GM18909 (cell line): ENCODE measurements at regions not wholly inside any gene's neighbourhood (a gene's known extent, or its start where the extent isn't known, plus 50 kb on each side); places are given as distances from the start of the nearest gene placed in this dataset.
"Not testable (repeated sequence)": the region's sequence is repeated elsewhere in the genome, so short reads cannot be mapped to it uniquely, and the experiment has no call there.

ENCODE experiments used
- ATAC-seq: cut with Tn5 transposase; IDR thresholded peaks from one replicate; pipeline ENCODE4 v1.9.1; 2021; ENCODE audit warnings: mild to moderate bottlenecking; ENCODE audit not compliant: unreplicated experiment, poor library complexity

GRCh38 chr2:37722971-37723370 lies 51.5 kb upstream of the CDC42EP3 start:
- ATAC-seq = not testable (repeated sequence)

GRCh38 chr2:37730037-37730818 lies 58.8 kb upstream of the CDC42EP3 start:
- ATAC-seq = no peak

- not testable (repeated sequence) for ATAC-seq
Measured at GRCh38 chr2:37732412-37732811, 61.0 kb upstream of the CDC42EP3 start.

GRCh38 chr2:37733251-37733650 lies 61.8 kb upstream of the CDC42EP3 start:
- no peak for ATAC-seq

- not testable (repeated sequence) for ATAC-seq
Measured at GRCh38 chr2:37733955-37734354, 62.5 kb upstream of the CDC42EP3 start.

- not testable (repeated sequence) for ATAC-seq
Measured at GRCh38 chr2:37734891-37735523, 63.6 kb upstream of the CDC42EP3 start.

DNA sequence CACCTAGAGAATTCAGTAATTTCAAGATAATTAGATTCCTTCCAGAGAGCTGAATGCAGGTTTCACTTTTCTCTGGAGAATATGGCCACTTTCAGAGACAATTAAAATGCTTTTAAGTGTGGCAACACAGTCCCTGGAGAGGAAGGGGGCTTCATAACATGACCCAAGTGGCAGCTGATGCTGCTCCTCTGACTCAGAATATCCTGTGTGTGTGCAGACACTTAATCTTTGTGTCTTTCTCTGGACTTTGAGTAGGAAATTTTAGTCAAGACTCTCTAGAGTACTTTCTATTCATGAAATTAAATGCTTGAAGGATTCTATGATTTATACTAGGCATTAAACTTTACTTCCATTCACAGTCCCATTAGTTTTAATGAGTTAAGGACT lies 64.1 kb upstream of the CDC42EP3 start:
- ATAC-seq = not testable (repeated sequence)

DNA sequence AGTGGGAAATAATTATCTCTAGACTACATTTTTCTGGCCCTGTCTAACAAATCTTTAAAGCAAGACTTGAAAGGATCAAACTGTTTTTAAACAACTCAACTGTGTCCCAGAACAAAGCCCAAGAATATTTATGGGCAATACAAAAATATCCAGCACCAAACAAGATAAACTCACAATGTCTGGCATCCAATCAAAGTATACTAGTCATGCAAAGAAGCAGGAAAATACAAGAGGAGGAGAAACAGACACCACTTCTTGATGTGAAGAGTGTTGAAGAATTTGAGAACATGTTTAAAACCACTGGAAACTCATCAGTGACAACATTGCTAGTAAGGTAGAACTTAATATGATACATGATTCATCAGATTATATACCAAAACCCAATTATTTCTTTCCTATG lies 66.1 kb upstream of the CDC42EP3 start:
- ATAC-seq = no peak

DNA sequence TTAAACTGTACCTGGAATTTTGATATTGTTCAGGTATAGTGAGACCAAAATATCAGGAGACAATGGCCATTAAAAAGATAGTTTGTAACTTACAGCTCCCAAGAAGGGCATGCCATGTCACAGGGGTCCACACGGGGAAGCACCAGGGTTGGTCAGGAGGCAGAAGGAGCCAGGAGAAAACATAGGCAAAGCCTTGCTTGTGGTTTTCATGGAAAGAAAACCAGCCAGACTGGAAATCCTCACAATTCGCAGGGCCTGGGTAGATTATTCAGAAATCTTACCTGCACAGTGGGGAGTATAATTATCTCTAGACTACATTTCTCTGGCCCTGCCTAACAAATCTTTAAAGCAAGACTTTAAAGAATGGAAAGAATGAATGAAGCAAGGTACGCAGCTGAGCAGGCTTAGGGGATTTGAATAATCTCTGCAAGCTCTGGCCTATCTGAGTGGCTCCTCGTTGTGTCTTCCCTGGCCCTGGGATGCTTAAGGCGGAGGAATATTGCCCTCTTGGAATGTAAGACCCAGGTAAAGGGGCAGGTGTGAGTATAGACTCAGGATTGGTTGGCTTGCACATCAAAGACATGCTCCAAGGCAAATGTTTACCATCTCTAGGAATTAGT lies 66.9 kb upstream of the CDC42EP3 start:
- ATAC-seq = no peak

GRCh38 chr2:37739153-37739552 lies 67.7 kb upstream of the CDC42EP3 start:
- ATAC-seq = no peak

DNA sequence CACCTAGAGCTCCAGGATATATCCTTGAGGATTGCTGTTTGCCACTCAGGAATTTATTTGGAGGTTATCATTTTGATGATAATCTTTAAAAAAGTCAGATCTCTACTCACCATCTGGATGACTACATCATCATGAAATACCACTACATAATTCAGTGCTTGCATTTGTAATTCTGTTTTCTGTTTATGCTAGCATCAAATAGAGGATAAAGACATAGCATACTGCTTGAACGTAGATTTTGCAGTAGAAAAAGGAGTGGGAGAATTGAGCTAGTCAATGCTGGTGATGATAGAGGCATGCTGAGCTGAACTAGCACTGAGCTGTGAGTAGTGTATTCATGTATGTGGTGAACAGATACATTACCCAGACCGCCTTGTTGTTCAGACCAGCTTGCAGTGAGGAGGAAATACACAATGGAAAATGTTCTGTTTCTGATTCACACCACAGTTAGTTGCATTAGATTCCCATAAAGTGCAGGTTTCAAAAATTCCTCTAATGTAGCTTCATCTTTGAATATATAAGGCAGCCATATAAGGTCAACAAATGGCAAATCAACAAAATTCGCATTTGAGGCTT lies 68.8 kb upstream of the CDC42EP3 start:
- no peak for ATAC-seq

DNA sequence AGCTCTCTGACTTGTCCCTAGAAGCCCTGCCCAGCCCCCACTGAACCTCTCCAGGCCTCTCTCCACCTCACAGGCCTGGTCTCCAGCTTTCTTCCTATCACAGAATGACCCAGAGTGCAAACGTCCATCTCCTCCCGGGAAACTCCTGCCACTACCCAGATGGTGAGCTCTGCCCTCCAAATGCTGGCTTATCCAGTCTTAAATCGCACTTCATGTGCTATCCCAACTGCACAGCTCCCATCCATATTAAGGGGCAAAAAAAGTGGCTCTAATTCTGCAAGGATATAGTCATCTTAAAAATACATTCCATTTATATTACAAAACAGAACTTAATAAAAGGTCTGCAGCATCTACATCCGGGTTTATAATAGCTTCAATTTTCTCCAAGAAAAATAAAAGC lies 70.8 kb upstream of the CDC42EP3 start:
- ATAC-seq = no peak

DNA sequence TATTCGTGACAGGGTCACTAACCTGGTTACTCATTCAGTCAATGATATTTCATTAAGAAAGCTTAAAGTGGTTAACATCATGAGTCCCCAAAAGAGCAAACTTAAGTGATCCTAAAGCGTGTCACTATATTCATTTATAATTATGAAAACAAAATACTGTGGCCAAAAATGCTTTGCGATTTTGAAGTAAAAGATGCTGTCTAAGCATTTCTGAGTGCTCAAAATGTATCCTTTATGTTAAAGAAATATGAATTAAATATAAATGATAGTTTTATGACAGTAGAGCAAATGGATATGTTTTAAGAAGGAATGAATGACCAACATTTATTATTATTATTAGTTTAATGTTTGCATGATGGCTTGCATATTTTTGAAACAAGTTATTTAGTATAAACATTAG lies 72.6 kb upstream of the CDC42EP3 start:
- ATAC-seq = no peak

GRCh38 chr2:37744961-37745360 lies 73.5 kb upstream of the CDC42EP3 start:
- not testable (repeated sequence) for ATAC-seq

- not testable (repeated sequence) for ATAC-seq
Measured at GRCh38 chr2:37746011-37746410, 74.6 kb upstream of the CDC42EP3 start.

GRCh38 chr2:37746883-37747282 lies 75.4 kb upstream of the CDC42EP3 start:
- no peak for ATAC-seq

DNA sequence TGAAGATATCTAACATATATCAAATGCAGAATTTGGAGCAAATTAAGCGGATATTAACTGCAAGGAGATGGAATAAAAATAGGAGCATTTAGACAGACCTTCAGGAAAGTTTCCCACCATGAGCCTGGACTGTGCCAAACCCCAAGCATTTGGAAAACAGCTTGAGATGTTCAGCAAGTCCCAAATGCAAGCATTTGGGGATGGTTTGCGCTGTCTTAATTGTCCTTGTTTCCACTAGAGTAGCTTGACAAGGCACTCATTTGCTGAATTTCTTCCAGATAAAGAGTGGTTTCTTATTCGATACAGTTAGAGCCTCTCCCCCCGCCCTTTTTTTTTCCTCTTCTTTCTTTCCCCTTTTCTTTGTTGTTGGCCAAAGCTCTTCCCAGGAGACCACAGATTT lies 77.1 kb upstream of the CDC42EP3 start:
- ATAC-seq = no peak

GRCh38 chr2:37750286-37750685 lies 78.8 kb upstream of the CDC42EP3 start:
- ATAC-seq = not testable (repeated sequence)

- ATAC-seq = no peak
Measured at GRCh38 chr2:37752766-37753165, 81.3 kb upstream of the CDC42EP3 start.

- ATAC-seq = no peak
Measured at GRCh38 chr2:37753758-37754157, 82.3 kb upstream of the CDC42EP3 start.

GRCh38 chr2:37755961-37756559 lies 84.6 kb upstream of the CDC42EP3 start:
- ATAC-seq = not testable (repeated sequence)
